Keratinocyte (primary cell): ENCODE measurements at regions not wholly inside any gene's neighbourhood (a gene's known extent, or its start where the extent isn't known, plus 50 kb on each side); places are given as distances from the start of the nearest gene placed in this dataset.

Experiments
- CTCF ChIP-seq, 3 experiments: IDR thresholded peaks in 1 of 3; conservative IDR thresholded peaks in 1 of 3; optimal IDR thresholded peaks in 1 of 3; 2 replicates in 2 of 3; 3 replicates in 1 of 3; pipeline versions ENCODE3 to v1.5.1; 2011; ENCODE audit warnings: low read length in 3 of 3, mild to moderate bottlenecking in 3 of 3, moderate library complexity in 2 of 3, control low read depth in 1 of 3, inconsistent platforms in 1 of 3; ENCODE audit not compliant: insufficient read depth in 2 of 3; ENCODE audit errors: extremely low read depth in 1 of 3
- EZH2 ChIP-seq: IDR thresholded peaks from one replicate; pipeline ENCODE4 v1.6.1; 2012; ENCODE audit warnings: inconsistent platforms, mild to moderate bottlenecking, low read length, moderate library complexity

GRCh38 chr20:19913349-19913748, 103.8 kb upstream of the NAA20 start:
- no peak for TF ChIP-seq CTCF (optimal IDR thresholded peaks at IDR 0.05 in 1 of 3, IDR thresholded peaks at IDR 0.05 in 1 of 3, conservative IDR thresholded peaks at IDR 0.05 in 1 of 3; ENCODE audit: extremely low read depth in 1 of 3, insufficient read depth in 2 of 3, low read length in 3 of 3)
- no peak for TF ChIP-seq EZH2
